Caco-2 (cell line): ENCODE measurements at regions not wholly inside any gene's neighbourhood (a gene's known extent, or its start where the extent isn't known, plus 50 kb on each side); places are given as distances from the start of the nearest gene placed in this dataset.

Experiments
- BruUV-seq: library from RNA; stranded (reverse); fragments of 400-500 nt; replicated peaks from 2 replicates; lab custom pipeline; 2021; lab: Mats Ljungman, UMichigan
- CTCF ChIA-PET: fragments of 300-600 bp; sonication (Branson Sonifier 250); formaldehyde crosslinking; loops from one replicate; lab custom pipeline; 2022; ENCODE audit warnings: antibody characterized with exemption; lab: Charles Lee
- POLR2A ChIA-PET: fragments of 300-600 bp; sonication (Branson Sonifier 250); formaldehyde crosslinking; loops from one replicate; lab custom pipeline; 2022; ENCODE audit warnings: antibody characterized with exemption; lab: Charles Lee
- DNase-seq, 2 experiments: peaks; one replicate each; pipeline versions ENCODE4 v3.0.0 to v3.0.0-alpha.2; 2020 to 2022
- H3K27me3 ChIP-seq: replicated peaks from 2 replicates; pipeline ENCODE4 v1.6.0; 2011; ENCODE audit warnings: low read length; ENCODE audit not compliant: control insufficient read depth, insufficient read depth
- H3K36me3 ChIP-seq: 2 replicates; pipeline ENCODE4 v1.5.1; 2011; ENCODE audit warnings: low read length; ENCODE audit not compliant: control insufficient read depth, insufficient read depth
- H3K4me1 ChIP-seq: fragments of 250-450 bp; sonication (Bioruptor Pico); 2 replicates; pipeline ENCODE4 v1.5.1; 2020; ENCODE audit warnings: mild to moderate bottlenecking
- H3K4me3 ChIP-seq: 2 replicates; pipeline ENCODE4 v1.5.1; 2011; ENCODE audit warnings: low read depth, mild to moderate bottlenecking, control low read depth, low read length
- H3K9me3 ChIP-seq: fragments of 250-450 bp; sonication (Bioruptor Pico); 2 replicates; pipeline ENCODE4 v1.5.1; 2020; ENCODE audit warnings: mild to moderate bottlenecking, moderate library complexity
- H3K27ac Mint-ChIP-seq: one replicate; pipeline ENCODE4 v1.8.0; 2022; ENCODE audit warnings: mixed read lengths; ENCODE audit not compliant: unreplicated experiment
- H3K27me3 Mint-ChIP-seq: one replicate; pipeline ENCODE4 v1.8.0; 2022; ENCODE audit warnings: mixed read lengths; ENCODE audit not compliant: insufficient read depth, unreplicated experiment
- H3K36me3 Mint-ChIP-seq: one replicate; pipeline ENCODE4 v1.8.0; 2022; ENCODE audit warnings: mild to moderate bottlenecking, mixed read lengths; ENCODE audit not compliant: insufficient read depth, unreplicated experiment
- H3K4me1 Mint-ChIP-seq: one replicate; pipeline ENCODE4 v1.8.0; 2022; ENCODE audit warnings: low read depth, mixed read lengths; ENCODE audit not compliant: unreplicated experiment
- H3K4me3 Mint-ChIP-seq: one replicate; pipeline ENCODE4 v1.8.0; 2022; ENCODE audit warnings: mild to moderate bottlenecking, moderate library complexity, mixed read lengths; ENCODE audit not compliant: unreplicated experiment
- H3K9me3 Mint-ChIP-seq: one replicate; pipeline ENCODE4 v1.8.0; 2022; ENCODE audit warnings: mixed read lengths; ENCODE audit not compliant: unreplicated experiment
- CTCF ChIP-seq, 2 experiments: fragments of 200-600 bp in 1 of 2; IDR thresholded peaks; 1 replicate in 1 of 2; 2 replicates in 1 of 2; pipeline versions ENCODE4 v1.5.1 to v1.8.0; 2011 to 2022; ENCODE audit warnings: antibody characterized with exemption in 1 of 2, control low read depth in 1 of 2, inconsistent platforms in 1 of 2, low read depth in 1 of 2, low read length in 1 of 2, mild to moderate bottlenecking in 1 of 2, moderate library complexity in 1 of 2; ENCODE audit not compliant: insufficient read depth in 1 of 2, severe bottlenecking in 1 of 2, unreplicated experiment in 1 of 2
- intact Hi-C: fragments of 100-400 bp; cut with micrococcal nuclease; formaldehyde crosslinking; loops from one replicate; pipeline ENCODE4 v1.10.0; 2022; ENCODE audit not compliant: unreplicated experiment

- TF ChIP-seq CTCF (IDR thresholded peaks at IDR 0.05; ENCODE audit: insufficient read depth in 1 of 2, low read depth in 1 of 2, low read length in 1 of 2, severe bottlenecking in 1 of 2, unreplicated experiment in 1 of 2): no peak
- H3K4me3 Mint-ChIP-seq: no peak overlapping the region
- BruUV-seq: no TSS peak
These were observed 85.8 kb upstream of the NELL2 start for GRCh38 chr12:44961887-44962286.

GRCh38 chr12:44960856-44961255 is 84.7 kb upstream of the NELL2 start:
- BruUV-seq: no TSS peak
- H3K4me3 Mint-ChIP-seq: no peak overlapping the region

More at GRCh38 chr12:44961887-44962286, 85.8 kb upstream of the NELL2 start:
- H3K9me3 ChIP-seq: peaks cover 4% of the 10 kb centered on the region; the same call in 1 of the 2 replicates
- H3K4me1 ChIP-seq: no peaks in the 10 kb centered on the region
- Mint-ChIP-seq H3K27me3 (peaks cover 7% of the 10 kb centered on the region), H3K9me3 (peaks cover 9% of the 10 kb centered on the region), H3K4me1 (no peaks in the 10 kb centered on the region), H3K27ac (no peak overlapping the region), H3K36me3 (no peaks in the 10 kb centered on the region)
- H3K36me3 ChIP-seq: no peaks in the 10 kb centered on the region
- ChIA-PET CTCF (no interaction called here), POLR2A (no interaction called here)
- DNase-seq: no peak
- H3K27me3 ChIP-seq: peaks cover 1% of the 10 kb centered on the region
- intact Hi-C loops: no loop called here
- H3K4me3 ChIP-seq: no peak overlapping the region

GRCh38 chr12:44960423-44960822 is 84.3 kb upstream of the NELL2 start:
- Mint-ChIP-seq H3K9me3 (peaks cover 8% of the 10 kb centered on the region), H3K4me3 (no peak overlapping the region), H3K27me3 (peaks cover 7% of the 10 kb centered on the region), H3K27ac (no peak overlapping the region), H3K36me3 (no peaks in the 10 kb centered on the region), H3K4me1 (no peaks in the 10 kb centered on the region)
- no TSS peak for BruUV-seq
- Histone ChIP-seq H3K9me3 (no peaks in the 10 kb centered on the region), H3K27me3 (peaks cover 1% of the 10 kb centered on the region), H3K4me1 (no peaks in the 10 kb centered on the region), H3K36me3 (no peaks in the 10 kb centered on the region), H3K4me3 (no peak overlapping the region)
- POLR2A ChIA-PET: no interaction called here
- DNase-seq: no peak
- CTCF ChIA-PET: interaction anchor here (3.4 kb wide), 1 partner anchor 12 kb away, joined by 13 read pairs; no protein-coding TSS in a partner anchor
- TF ChIP-seq CTCF (IDR thresholded peaks at IDR 0.05; ENCODE audit: insufficient read depth in 1 of 2, low read depth in 1 of 2, low read length in 1 of 2, severe bottlenecking in 1 of 2, unreplicated experiment in 1 of 2): no peak
- intact Hi-C loops: no loop called here

More at GRCh38 chr12:44960856-44961255, 84.7 kb upstream of the NELL2 start:
- Histone ChIP-seq H3K36me3 (no peaks in the 10 kb centered on the region), H3K4me1 (no peaks in the 10 kb centered on the region), H3K4me3 (no peak overlapping the region), H3K9me3 (peaks cover 4% of the 10 kb centered on the region; the same call in 1 of the 2 replicates), H3K27me3 (peaks cover 1% of the 10 kb centered on the region)
- DNase-seq: peak; percentile 26 to 44
- intact Hi-C loops: no loop called here
- peaks cover 7% of the 10 kb centered on the region for H3K27me3 Mint-ChIP-seq
- H3K9me3 Mint-ChIP-seq: peaks cover 9% of the 10 kb centered on the region
- peak; percentile 13 to 23 for TF ChIP-seq CTCF (IDR thresholded peaks at IDR 0.05; ENCODE audit: insufficient read depth in 1 of 2, low read depth in 1 of 2, low read length in 1 of 2, severe bottlenecking in 1 of 2, unreplicated experiment in 1 of 2)
- CTCF ChIA-PET: interaction anchor here (3.4 kb wide), 1 partner anchor 12 kb away, joined by 13 read pairs; no protein-coding TSS in a partner anchor
- POLR2A ChIA-PET: no interaction called here
- no peak overlapping the region for H3K27ac Mint-ChIP-seq
- no peaks in the 10 kb centered on the region for H3K4me1 Mint-ChIP-seq
- no peaks in the 10 kb centered on the region for H3K36me3 Mint-ChIP-seq
